Activated CD8-positive, alpha-beta memory T cell treated with anti-CD3 and anti-CD28 coated beads, Interleukin-2, amount 50 U/mL, for 48 hours (primary cell): ENCODE measurements at regions not wholly inside any gene's neighbourhood (a gene's known extent, or its start where the extent isn't known, plus 50 kb on each side); places are given as distances from the start of the nearest gene placed in this dataset.
"Not testable (repeated sequence)": the region's sequence is repeated elsewhere in the genome, so short reads cannot be mapped to it uniquely, and the experiment has no call there.

Experiments
- DNase-seq: peaks from one replicate; pipeline ENCODE4 v3.0.0-alpha.2; 2020

DNA sequence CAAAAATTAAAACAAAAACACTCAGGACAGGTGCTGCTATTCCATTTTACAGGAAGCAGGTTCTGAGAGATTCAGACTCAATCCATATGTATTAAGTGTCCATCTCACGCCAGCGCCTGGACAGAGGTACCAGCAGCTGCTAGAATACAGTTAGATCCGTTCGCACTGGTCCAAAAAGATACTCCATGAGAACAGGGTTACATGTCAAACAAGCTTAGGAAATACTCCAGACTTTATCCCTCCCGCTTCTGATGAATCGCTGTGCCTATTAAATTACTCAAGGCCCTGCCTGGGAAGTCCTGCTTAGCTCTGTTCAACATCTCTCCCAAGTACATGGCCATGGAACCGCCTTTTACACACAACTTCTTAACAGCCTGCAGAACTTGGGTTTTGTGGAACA is 50.2 kb upstream of the SLC35C1 start:
- no peak for DNase-seq

DNA sequence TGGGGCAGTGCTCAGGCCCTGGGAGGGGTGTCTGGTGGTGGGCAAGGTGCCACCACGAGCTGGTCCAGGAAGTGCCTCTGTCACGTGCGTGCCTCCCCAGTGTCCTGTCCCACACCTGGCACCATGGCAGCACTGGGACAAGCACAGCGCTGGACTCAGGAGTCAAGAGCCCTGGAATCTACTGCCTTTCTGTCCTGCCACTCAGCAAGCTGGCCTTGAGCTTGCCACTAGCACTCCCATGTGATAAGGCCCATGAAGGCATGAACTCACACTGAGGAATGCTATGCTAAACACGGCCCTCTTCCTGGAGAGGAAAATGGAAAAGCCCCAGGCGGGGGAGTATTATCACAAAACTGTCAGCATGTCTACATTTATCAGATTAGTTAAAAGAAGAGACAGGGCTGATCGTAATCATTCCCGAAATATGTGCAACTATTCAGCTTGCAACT is 50.7 kb upstream of the SLC35C1 start:
- no peak for DNase-seq

DNA sequence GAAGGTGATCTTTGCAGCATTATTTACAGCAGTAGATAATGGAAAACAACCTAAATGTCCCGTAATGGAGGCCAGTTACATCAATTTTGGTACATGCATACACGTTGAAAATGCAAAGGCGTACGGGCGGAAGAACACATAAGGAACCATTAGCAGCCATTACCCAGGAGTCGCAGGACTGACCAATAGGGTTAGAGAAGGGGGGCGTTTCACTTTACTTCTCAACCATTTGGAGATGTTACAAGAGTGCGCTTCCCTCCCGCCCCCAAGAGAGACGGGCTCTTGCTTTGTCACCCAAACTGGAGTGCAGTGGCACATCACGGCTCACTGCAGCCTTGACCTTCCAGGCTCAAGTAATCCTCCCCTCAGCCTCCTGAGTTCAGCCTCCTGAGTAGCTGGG is 52.8 kb upstream of the SLC35C1 start:
- DNase-seq: no peak

DNA sequence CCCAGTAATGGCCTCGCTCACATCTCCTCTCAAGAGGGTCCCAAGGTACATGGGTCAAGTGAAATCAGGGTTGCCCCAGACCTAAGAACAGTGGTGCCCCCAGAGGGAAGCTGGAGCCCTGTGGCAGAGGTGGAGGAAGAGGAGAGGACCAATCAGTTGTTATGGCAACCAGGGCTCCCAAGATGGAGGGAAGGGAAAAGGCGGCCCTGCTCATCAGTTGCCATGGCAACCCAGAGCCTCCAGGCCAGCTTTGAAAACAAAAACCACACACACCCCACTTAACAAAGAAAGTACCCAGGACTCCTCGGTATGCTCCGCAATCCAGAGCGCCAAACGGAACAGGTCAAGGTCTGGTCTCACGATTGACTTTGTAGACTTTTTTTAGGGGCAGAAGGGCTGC is 53.5 kb upstream of the SLC35C1 start:
- no peak for DNase-seq

DNA sequence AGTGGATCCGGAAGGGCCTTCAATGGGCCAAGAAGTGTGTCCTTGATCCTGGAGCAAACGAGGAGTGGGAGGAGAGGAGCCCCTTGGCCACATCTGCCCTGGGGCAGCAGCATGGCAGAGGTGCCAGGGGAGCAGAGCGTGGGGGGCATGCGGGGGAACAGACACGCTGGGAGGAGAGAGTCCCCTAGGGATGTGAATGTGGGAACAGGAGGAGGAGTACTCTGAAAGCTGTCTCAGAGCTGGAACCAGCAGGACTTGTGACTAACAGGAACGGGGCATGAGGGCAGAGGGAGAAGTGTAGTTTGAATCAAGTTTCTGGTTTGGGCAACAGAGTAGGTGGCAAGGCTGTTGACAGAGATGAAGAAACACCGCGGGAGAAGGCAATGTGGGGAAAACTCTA is 54.5 kb upstream of the SLC35C1 start:
- DNase-seq: no peak

DNA sequence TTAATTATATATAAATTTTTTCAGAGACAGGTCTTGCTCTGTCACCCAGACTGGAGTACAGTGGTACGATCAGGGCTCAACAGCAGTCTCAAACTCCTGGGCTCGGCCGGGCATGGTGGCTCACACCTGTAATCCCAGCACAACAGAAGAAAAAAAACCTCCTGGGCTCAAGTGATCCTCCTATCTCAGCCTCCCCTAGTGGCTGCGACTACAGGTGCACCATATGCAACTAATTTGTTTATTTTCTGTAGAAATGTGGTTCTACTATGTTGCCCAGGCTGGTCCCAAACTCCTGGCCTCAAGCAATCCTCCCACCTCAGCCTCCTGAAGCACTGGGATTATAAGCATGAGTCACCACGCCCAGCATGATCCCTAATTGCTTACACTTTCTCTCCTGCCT is 56.1 kb upstream of the SLC35C1 start:
- no peak for DNase-seq

DNA sequence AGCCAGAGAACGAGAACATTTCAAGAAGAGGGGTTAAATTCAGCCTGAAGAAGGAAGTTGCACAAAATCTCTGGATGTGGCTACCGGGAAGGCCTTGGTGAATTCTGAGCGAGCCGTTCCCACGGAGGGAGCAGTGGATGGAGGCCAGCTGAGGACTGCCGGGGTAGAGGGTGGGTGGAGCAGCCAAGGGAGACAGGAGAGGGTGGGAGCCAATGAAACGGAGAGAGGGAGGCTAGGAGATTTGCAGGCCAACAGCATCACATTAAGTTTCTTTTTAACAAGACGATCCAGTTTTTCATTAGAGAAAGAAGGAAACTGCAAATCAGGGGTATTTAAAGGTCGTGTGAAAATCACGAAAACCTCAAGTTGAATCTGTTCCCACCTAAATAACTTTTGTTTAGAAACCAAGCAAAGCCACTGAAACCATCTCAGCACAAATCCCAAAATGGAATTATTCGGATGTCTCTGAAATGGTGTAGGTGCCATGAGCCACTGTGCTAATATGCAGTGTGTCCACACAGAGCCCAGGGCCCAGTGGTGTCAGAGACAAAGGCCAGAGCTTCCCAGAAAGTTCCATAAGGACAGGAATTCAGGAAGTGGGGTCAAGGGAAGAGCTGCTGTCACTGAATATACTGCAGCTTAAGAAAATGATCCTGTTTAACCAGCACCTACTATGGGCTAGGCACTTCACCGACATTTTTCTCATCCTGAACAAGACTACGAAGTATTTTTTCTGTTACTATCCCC is 59.7 kb upstream of the SLC35C1 start:
- no peak for DNase-seq

DNA sequence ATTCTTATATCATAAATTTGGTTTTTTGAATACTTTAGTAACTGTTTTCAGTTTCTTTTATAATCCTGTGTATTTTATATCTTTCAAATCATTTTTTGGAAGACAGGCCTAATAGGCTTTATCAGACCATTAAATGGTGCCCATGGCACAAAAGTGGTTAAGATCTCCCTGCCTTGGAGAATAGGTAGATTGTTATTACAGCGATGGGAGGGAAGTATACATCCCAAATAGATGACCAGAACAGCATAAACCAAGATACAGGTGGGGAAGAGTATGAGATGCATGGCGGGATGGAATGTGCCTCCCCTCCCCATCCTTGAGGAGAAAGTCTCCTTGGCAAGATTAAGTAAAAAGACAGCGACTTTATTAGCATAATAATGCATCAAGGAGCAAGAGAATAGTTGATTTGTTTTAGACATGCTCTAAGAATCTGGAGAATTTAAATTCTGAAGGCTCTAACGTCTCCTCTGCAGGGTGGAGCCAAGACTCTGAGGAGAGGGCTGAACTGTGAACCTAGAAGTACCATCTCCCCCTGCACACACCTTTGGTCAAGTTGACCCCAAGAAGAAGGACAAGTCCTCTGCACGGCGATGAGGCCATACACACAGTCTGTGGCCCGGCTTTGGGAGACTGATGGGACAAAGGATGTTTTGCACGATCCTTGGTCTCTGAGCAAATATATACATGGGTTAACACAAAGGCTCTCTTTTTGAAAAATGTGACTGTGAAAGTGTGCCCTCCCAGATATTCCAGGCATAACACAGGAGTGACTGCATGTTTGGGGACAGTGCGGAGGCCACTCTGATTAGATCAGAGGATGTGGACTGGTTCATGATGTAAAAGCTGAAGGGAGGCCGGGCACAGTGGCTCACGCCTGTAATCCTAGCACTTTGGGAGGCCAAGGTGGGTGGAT is 61.1 kb upstream of the SLC35C1 start:
- DNase-seq: no peak

DNA sequence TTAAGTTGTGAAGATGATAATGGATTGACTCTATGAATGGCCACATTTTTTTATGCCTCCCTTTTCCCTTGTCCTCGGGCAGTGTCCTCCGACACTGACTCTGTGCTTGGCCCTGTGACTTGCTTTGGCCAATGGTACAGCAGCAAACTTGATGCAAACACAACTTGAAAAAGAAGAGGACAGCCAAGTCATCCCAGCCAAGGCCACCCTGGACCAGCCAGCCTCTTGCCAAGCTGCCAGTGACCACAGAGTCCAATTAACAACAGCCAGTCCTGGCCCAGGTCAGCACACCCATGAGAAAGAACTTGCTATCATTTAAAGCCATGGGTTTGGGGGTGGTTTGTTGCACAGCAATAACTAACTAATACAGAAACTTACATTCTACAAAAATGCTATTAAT is 63.4 kb upstream of the SLC35C1 start:
- DNase-seq: no peak

DNA sequence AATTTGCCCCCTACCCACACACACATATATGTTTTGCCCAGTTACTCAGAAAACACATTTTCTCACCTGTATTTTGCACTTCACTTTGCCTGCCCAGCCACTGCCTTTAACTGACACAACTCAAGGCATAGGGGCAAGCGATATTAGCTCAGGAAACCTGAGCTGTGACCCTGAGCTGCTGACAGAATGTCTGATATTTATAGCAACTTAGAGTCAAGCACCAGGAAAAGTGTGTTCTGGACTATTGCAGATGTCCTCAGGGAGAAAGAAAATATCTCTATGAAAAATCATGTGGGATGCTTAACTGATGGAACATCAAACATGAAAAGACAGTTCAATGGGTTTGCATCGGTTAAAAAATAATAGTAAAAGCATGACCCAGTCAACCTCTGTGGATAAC is 63.9 kb upstream of the SLC35C1 start:
- no peak for DNase-seq

DNA sequence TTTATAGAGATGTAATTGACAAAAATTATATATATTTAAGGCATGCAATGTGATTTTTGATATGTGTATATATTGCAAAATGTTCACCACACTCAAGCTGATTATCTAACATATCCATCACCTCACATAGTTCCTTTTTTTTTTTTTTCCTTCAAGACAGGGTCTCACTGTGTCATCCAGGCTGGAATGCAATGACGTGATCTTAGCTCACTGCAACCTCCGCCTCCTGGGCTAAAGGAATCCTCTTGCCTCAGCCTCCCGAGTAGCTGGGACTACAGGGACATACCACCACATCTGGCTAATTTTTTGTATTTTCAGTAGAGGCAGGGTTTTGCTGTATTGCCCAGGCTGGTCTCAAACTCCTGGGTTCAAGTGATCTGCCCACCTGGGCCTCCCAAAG is 65.1 kb upstream of the SLC35C1 start:
- DNase-seq: no peak

DNA sequence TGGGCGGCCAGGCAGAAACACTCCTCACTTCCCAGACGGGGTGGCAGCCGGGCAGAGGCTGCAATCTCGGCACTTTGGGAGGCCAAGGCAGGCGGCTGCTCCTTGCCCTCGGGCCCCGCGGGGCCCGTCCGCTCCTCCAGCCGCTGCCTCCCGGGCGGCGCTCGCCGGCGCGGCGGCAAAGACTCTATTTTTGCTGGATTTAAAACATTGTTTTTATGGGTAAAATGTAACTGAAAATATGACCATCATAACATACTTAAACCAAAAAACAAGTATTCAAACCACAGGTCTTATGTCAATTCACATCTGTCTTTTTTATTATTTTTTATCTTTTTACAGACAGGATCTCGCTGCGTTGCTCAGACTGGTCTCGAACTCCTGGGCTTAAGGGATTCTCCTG is 65.9 kb upstream of the SLC35C1 start:
- not testable (repeated sequence) for DNase-seq

DNA sequence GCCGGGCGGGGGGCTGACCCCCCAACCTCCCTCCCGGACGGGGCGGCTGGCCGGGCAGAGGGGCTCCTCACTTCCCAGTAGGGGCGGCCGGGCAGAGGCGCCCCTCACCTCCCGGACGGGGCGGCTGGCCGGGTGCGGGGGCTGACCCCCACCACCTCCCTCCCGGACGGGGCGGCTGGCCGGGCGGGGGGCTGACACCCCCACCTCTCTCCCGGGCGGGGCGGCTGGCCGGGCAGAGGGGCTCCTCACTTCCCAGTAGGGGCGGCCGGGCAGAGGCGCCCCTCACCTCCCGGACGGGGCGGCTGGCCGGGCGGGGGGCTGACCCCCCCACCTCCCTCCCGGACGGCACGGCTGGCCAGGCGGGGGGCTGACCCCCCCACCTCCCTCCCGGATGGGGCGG is 66.8 kb upstream of the SLC35C1 start:
- DNase-seq: not testable (repeated sequence)

DNA sequence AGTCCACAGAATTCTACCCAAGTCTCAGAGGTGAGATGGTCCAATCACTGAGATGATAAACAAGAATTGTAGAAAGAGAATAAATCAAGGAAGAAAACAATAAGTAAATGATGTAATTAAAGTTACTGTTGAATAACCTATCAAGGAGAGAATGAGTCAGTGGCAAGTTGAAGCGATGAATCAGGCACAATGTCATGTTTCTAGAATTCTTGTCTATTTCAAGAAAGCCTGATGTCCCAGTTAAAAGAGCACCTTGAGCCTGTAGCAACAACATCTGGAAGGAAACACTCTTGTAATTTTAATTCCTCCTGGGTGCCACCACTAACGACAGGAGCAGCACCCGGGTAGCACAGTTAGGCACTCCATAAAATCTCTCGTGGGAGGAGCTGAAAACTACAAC is 67.9 kb upstream of the SLC35C1 start:
- no peak for DNase-seq

DNA sequence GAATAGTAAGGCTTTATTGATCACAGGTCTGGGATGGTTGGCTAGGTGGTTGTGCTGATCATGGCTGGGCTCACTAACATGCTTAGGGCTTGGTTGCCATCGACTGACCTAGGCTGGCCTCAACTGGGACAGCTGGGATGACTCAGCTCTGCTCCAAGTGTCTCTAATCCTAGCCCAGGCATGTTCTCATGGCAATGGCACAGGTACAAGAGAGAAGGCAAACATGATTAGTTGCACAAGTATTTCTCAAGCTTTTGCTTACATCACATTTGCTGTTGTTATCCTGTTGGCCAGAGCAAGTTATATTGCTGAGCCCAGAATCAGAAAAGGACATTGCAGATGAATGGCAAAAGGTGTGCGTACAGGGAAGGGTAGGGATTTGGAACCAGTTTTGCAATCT is 68.5 kb upstream of the SLC35C1 start:
- no peak for DNase-seq

DNA sequence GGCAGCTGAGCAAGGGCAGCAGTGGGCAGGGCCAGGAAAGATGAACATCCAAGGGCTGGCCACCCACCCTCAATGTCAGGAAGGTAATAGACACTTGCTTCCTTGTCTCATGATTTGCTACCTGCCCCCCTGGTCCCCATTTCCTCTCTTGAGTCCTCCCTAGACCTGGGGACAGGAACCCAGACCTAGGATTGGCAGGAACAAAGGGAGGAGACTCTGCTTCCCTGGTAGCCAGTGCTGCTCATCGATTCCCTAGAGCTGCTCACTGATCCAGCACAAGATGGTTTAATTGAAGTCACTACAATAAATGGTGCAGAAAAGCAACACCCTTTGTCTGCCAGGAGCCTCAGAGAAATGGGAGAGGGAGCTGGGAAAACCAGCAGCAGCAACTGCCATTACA is 67.8 kb upstream of the CHST1 start:
- no peak for DNase-seq

DNA sequence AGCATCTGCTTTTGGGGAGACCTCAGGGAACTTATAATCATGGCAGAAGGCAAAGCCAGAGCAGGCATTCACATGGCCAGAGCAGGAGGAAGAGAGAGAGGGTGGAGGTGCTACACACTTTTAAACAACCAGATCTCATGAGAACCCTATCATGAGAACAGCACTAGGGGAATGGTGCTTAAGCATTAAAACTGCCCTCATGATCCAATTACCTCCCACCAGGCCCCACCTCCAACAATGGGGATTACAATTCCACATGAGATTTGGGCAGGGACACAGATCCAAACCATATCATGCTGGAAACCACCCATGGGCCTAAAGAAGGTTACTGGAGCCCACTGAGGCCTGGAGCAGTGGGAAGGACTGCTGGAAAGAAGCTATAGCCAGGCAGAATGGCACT is 66.9 kb upstream of the CHST1 start:
- no peak for DNase-seq

DNA sequence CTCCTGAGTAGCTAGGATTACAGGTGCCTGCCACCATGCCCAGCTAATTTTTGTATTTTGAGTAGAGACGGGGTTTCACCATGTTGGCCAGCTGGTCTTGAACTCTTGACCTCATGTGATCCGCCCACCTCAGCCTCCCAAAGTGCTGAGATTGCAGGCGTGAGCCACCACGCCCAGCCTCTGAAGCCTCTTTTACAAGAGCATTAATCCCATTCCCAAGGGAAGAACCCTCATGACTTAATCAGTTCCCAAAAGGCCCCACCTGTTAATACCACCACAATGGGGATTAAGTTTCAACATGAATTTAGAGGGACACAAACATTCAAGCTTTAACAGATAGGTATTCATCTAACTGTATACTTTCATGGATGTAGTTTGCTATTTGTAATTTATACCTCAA is 65.7 kb upstream of the CHST1 start:
- DNase-seq: not testable (repeated sequence)

DNA sequence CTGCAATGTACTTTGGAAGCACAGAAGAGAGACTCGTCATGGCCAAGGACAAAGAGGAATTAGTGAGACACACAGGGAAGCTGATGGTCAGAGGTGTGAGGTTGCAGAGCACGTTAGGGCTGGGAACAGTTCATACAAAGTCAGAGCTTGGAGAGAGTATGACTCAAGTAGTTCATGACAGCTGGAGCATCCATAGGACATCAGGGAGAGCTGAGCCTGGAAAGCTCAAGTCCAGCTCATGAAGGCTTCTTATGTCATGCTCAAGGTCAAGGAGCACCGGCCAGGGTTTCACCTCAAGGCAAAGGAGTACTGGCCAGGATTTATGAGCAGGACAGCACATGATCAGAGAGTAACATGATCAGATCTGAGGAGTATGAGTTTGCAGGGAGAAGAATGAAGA is 64.6 kb upstream of the CHST1 start:
- no peak for DNase-seq

DNA sequence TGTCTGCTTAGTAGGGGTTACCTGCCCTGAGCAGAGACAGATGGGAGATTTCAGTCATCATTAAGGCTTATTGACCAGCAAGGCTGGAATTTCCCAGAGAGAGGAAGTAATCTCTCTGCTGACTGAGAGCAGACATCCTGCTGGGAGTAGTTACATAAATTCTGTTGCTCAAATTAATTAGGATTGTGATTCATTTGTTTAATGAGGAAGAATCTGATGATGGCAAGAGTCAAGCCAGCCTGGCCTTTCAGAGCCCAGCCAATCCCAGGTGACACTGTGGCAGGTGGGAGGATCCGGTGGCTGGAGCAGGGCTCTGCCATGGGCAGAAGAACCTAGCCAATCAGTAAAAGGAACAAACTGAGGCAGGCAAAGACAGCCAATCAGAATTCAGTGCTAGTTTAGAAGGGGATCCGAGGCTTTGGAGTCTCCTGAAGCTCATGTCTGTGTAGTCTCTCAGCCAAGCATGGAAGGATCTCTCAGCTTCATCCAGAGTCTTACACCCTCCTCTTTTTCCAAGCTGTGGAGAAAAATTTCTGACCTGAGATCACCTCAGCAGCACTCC is 61.2 kb upstream of the CHST1 start:
- DNase-seq: no peak

DNA sequence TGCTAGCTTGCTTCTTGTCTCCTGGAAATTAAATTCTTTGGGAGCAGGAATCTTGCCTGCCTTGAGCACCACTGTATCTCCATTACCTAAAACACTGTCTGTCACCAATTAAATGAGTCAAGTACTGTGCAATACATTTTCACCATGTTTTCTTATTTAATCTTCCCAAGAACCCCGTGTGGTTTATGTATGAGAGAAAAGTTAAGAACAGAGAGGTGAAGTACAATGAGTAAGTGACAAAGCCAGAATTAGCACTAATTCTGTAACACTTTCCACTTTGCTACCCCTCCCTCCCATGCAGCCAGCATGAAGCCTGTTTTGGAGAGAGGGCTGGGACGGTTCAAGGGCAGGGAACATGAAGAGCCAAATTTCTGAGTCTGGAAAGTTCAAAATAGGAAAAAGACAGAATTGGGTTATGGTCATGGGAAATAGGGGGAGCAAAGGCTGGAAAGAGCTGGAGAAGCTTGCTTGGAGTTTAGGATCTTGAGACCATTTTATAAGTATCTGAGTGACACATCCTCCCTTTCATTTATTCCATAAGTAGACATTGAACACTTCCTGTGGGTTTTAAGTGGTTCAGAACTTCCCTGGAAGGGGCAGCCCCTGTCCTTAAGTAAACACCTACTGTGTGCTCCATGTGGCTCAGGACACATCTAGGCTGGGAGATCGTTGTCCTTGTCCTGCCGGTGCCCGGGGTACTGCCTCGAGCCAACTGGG is 60.5 kb upstream of the CHST1 start:
- peak; percentile 56 for DNase-seq

DNA sequence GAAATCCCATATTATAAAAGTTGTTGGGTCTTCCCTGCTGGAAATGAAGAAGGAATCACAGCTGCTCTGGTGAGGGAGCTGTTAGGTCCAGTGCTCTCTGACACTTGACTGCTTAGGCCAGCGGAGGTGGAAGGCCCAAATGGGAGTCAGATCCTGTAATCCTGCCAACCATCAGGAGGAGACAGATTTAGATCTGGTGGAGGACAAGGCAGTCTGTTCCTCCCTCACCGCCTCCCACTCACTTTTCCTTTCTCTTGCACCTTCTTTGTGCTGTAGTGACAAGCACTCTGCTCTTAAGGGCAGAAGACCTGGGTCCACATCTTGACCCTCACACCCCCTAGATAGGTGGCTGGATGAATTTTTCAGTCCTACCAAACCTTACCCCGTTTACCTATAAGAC is 59.7 kb upstream of the CHST1 start:
- DNase-seq: no peak

DNA sequence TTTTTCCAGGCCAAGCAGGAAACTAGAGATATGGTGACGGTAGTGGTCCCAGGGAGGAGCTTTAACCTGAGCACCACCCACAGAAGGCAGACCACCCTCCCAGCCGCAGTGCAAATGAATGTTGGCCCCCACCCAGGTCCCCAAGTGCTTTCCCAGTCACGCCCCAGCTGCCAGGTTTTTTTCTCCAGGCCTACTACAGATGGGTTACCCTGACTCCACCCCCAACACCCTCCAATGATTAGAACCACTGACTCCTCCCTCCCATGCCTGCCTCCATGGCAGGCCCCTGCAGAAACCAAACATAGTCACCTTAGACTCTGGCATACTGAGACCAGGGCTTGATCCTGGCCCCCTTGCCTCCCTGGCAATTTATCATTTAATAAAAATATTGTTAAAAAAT is 58.7 kb upstream of the CHST1 start:
- no peak for DNase-seq
